Erythroblast (primary cell): ENCODE measurements at regions not wholly inside any gene's neighbourhood (a gene's known extent, or its start where the extent isn't known, plus 50 kb on each side); places are given as distances from the start of the nearest gene placed in this dataset.

Experiments
- GATA1 ChIP-seq: IDR thresholded peaks from 2 replicates; pipeline ENCODE4 v1.6.1; 2011; ENCODE audit warnings: low read depth, mild to moderate bottlenecking, control low read depth, low read length, moderate library complexity
- POLR2A ChIP-seq: IDR thresholded peaks from 2 replicates; pipeline ENCODE4 v1.6.1; 2011; ENCODE audit warnings: mild to moderate bottlenecking, low read length

DNA sequence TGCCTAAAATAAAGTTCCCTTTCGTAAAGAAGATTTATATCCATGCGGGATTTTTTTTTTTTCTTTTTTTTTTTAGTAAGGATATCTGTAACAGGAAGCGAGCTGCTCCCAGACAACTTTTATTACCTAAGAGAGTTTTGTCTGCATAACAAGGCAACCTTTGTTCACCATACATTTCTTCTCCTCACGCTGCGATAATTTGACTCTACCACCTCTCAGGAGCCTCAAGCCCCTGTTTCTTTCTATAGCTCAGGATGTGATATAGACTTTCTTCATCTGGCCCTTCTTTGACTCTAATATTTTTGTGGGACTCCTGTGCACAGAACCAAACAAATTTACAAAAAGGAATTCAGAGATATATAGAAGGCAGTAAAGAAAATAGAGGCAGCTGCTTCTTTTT is 1053.7 kb upstream of the SPRY2 start:
- TF ChIP-seq POLR2A: no peak
- no peak for TF ChIP-seq GATA1
